Mucosa of descending colon (tissue), 3 donors: ENCODE measurements at regions not wholly inside any gene's neighbourhood (a gene's known extent, or its start where the extent isn't known, plus 50 kb on each side); places are given as distances from the start of the nearest gene placed in this dataset.
A peak's percentile ranks its signal among the peaks of the same experiment; 100 is the strongest.
"Not testable (repeated sequence)": the region's sequence is repeated elsewhere in the genome, so short reads cannot be mapped to it uniquely, and the experiment has no call there.

Experiments
- ATAC-seq: fragments of 200-7000 bp; cut with Tn5 transposase; one replicate; pipeline ENCODE4 v1.9.1; 2020; ENCODE audit warnings: mild to moderate bottlenecking, moderate library complexity
- DNase-seq, 3 donors: peaks; one replicate each; pipeline ENCODE4 v3.0.0-alpha.2; 2020
- H3K36me3 ChIP-seq: fragments of 200-600 bp; one replicate; pipeline ENCODE4 v1.8.0; 2021; ENCODE audit warnings: low read depth, mild to moderate bottlenecking
- H3K4me1 ChIP-seq: fragments of 200-600 bp; one replicate; pipeline ENCODE4 v1.8.0; 2021; ENCODE audit warnings: low read depth, mild to moderate bottlenecking
- H3K4me3 ChIP-seq: fragments of 200-600 bp; one replicate; pipeline ENCODE4 v1.8.0; 2021; ENCODE audit warnings: mild to moderate bottlenecking
- H3K9me3 ChIP-seq: fragments of 200-600 bp; one replicate; pipeline ENCODE4 v1.8.0; 2021; ENCODE audit warnings: mild to moderate bottlenecking
- CTCF ChIP-seq: fragments of 200-600 bp; IDR thresholded peaks from one replicate; pipeline ENCODE4 v1.8.0; 2022; ENCODE audit warnings: antibody characterized with exemption, mild to moderate bottlenecking
- intact Hi-C, 2 donors: fragments of 100-400 bp; cut with DNase I in 1 of 2; cut with micrococcal nuclease in 1 of 2; formaldehyde crosslinking; loops; one replicate each; pipeline versions ENCODE4 v1.11.0 to v1.11.1; 2022; cut with DNase I, micrococcal nuclease
- donor health status: DM: no; HTN: no; CAD: no; lungs with moderate emphysema.
- donor health status: DM: no; HTN: no; CAD: no.
- donor health status: DM: no; HTN: yes; CAD: no.

- H3K9me3 ChIP-seq = no peaks in the 10 kb centered on the region
- intact Hi-C loops = no loop called here
- H3K4me3 ChIP-seq = no peak overlapping the region
- no peaks in the 10 kb centered on the region for H3K36me3 ChIP-seq
- H3K4me1 ChIP-seq = no peaks in the 10 kb centered on the region
- DNase-seq (no peak), ATAC-seq (no peak)
- TF ChIP-seq CTCF = no peak
Measured at GRCh38 chr10:42690449-42691360, 52.3 kb upstream of the ZNF33B start.

GRCh38 chr10:42691361-42692120, 53.2 kb upstream of the ZNF33B start:
- ATAC-seq (no peak), DNase-seq (no peak)
- TF ChIP-seq CTCF = no peak
- H3K36me3 ChIP-seq = no peaks in the 10 kb centered on the region
- H3K9me3 ChIP-seq = no peaks in the 10 kb centered on the region
- intact Hi-C loops = no loop called here
- no peaks in the 10 kb centered on the region for H3K4me1 ChIP-seq
- H3K4me3 ChIP-seq = no peak overlapping the region

DNA sequence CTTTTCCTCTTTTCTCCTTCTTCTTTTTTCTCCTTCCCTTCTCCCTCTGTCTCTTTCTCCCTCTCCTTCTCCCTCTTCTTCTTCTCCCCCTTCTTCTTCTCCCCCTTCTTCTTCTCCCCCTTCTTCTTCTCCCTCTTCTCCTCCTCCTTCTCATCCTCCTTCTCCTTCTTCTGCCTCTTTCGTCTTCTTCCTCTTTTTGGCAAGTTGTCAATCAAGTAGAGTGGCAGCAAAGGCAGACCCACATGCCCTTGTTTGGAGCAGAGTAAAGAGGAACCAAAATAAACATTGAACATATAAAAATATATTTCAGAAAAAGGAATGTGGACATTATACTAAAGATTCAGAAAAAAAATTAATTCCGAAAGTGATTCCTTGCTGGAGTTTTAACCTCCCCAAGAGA, 59.6 kb upstream of the ZNF33B start:
- no peak for TF ChIP-seq CTCF
- DNase-seq (no peak), ATAC-seq (no peak)
- Histone ChIP-seq H3K4me3 (no peak overlapping the region), H3K9me3 (no peaks in the 10 kb centered on the region), H3K4me1 (no peaks in the 10 kb centered on the region), H3K36me3 (no peaks in the 10 kb centered on the region)
- intact Hi-C loops = no loop called here

GRCh38 chr10:42707234-42707633, 68.9 kb upstream of the ZNF33B start:
- DNase-seq (peak in 1 of 3 donors; percentile 4), ATAC-seq (no peak)
- Histone ChIP-seq H3K4me3 (no peak overlapping the region), H3K36me3 (no peaks in the 10 kb centered on the region), H3K9me3 (no peaks in the 10 kb centered on the region), H3K4me1 (no peaks in the 10 kb centered on the region)
- no peak for TF ChIP-seq CTCF
- intact Hi-C loops = no loop called here

DNA sequence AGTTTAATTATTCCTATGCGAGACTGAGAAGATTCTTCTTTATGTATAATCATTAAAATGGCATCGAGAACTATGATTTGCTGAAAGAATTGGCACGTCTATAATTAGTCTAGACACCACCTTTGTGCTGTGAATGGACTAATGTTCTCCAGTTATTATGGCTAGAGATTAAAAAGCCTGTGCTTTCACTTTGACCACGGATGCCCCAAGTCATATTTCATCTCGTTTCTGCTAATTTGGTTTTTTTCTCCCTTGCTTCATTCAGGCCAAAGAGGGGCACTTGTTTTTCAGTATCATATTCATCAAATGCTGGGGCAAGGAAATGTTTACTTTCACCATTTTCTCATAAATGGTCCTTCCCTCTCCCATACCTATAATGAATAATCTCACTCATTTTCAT, 63.3 kb upstream of the BMS1 start:
- ATAC-seq, intact Hi-C loops, H3K4me1 ChIP-seq: not testable (repeated sequence)

GRCh38 chr10:42722575-42722974, 60.0 kb upstream of the BMS1 start:
- Histone ChIP-seq H3K4me1 (no peaks in the 10 kb centered on the region), H3K36me3 (no peaks in the 10 kb centered on the region), H3K9me3 (no peaks in the 10 kb centered on the region), H3K4me3 (no peak overlapping the region)
- intact Hi-C loops = no loop called here
- TF ChIP-seq CTCF = no peak
- ATAC-seq (no peak), DNase-seq (no peak)

More for the DNA sequence above, 63.3 kb upstream of the BMS1 start:
- not testable (repeated sequence) for DNase-seq, H3K36me3 ChIP-seq, H3K9me3 ChIP-seq, H3K4me3 ChIP-seq

- H3K4me1 ChIP-seq, H3K36me3 ChIP-seq, DNase-seq, ATAC-seq, H3K9me3 ChIP-seq, intact Hi-C loops, H3K4me3 ChIP-seq: not testable (repeated sequence)
Measured at GRCh38 chr10:42723549-42723948, 59.0 kb upstream of the BMS1 start.

DNA sequence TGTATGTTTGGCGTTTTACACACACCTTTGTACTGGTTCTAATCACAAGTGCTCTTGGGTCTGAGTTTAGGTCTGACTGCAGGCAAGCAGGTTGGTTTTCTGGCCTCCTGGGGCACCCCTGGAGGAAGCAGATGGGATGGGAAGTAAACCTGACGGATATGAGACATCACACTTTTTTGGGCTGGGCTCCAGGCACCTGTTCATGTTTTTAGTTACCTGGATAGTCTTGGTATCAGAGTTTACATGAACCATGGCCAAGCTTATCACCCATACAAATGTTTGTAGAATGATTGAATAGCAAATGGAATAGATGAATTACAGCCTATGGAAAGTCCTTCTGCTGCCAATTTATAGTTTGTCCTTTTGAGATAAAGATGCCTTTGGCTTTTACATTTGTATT, 57.9 kb upstream of the BMS1 start:
- H3K36me3 ChIP-seq, H3K4me3 ChIP-seq, ATAC-seq, intact Hi-C loops, DNase-seq, H3K9me3 ChIP-seq, H3K4me1 ChIP-seq: not testable (repeated sequence)
